ENCODE measurements at regions not wholly inside any gene's neighbourhood (a gene's known extent, or its start where the extent isn't known, plus 50 kb on each side); places are given as distances from the start of the nearest gene placed in this dataset.

DNA sequence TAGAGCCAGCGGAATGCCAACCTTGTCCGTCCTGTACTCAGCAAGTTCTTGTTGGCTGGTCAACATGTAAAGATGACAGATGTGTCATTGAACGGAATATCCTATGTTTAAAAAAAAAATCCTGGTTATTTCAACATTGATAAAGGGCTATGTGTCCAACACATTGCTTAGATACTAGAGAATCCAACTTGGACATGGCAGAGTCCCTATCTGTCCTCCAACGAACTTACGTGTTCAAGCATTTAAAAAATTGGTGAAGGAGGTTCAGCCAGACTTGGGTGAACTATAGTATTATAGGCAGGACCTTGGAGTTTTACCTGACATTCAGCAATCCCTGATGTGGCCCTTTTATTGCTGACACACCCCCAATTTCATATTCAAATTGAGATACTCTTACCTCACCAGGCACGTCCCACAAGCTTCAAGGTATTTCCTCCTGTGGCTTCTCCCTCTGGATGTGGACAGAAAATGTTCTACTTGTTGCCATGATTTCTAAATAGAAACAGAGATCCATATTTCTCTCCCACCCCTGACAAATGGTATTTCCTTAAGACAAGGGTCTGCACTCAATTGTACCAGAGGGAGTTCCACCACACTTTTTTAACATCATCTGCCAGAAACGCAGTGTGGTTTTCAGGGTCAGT, 207.7 kb upstream of the TPM1 start:
- Mint-ChIP-seq H3K4me1 (ENCODE audit: insufficient read depth, unreplicated experiment) (peaks cover 8% of the 10 kb centered on the region), H3K36me3 (ENCODE audit: insufficient read depth, unreplicated experiment) (peaks cover 5% of the 10 kb centered on the region), H3K27me3 (ENCODE audit: insufficient read depth, unreplicated experiment) (no peaks in the 10 kb centered on the region), H3K27ac (ENCODE audit: low read depth, unreplicated experiment) (no peak overlapping the region), H3K9me3 (ENCODE audit: unreplicated experiment) (no peaks in the 10 kb centered on the region), H3K4me3 (ENCODE audit: unreplicated experiment) (no peak overlapping the region)
- TF ChIP-seq, protein P1, sequence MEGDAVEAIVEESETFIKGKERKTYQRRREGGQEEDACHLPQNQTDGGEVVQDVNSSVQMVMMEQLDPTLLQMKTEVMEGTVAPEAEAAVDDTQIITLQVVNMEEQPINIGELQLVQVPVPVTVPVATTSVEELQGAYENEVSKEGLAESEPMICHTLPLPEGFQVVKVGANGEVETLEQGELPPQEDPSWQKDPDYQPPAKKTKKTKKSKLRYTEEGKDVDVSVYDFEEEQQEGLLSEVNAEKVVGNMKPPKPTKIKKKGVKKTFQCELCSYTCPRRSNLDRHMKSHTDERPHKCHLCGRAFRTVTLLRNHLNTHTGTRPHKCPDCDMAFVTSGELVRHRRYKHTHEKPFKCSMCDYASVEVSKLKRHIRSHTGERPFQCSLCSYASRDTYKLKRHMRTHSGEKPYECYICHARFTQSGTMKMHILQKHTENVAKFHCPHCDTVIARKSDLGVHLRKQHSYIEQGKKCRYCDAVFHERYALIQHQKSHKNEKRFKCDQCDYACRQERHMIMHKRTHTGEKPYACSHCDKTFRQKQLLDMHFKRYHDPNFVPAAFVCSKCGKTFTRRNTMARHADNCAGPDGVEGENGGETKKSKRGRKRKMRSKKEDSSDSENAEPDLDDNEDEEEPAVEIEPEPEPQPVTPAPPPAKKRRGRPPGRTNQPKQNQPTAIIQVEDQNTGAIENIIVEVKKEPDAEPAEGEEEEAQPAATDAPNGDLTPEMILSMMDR (IDR thresholded peaks at IDR 0.05; ENCODE audit: unreplicated experiment): no peak
- intact Hi-C loops (cut with micrococcal nuclease): no loop called here
- POLR2A ChIA-PET: interaction anchor here (0.6 kb wide), 1 partner anchor 173 kb away, joined by 3 read pairs; no protein-coding TSS in a partner anchor
- CTCF ChIA-PET: no interaction called here
- BruUV-seq (replicated peaks): no TSS peak
- no peak for DNase-seq (ENCODE audit: unreplicated experiment)

DNA sequence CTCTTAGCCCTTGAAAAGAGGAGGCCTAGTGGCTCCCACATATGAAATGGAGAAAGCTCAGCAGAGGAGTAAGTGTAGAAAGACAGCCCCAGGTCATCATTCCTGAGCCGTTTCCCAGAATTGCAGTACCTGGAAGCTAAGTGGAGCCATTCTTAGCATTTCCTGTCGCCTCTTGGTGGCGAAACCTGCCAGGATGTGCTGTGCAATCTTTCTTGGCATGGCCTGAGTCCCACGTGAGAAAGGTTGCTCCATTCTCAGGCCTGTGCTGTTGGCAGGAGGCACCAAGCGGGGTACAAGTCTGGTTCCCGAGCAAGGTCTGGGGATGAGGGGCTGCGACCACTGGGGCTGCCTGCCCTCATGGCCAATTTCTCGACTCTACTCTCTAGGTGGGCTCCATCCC, 207.2 kb upstream of the TPM1 start:
- DNase-seq (ENCODE audit: unreplicated experiment): peak; percentile 91
- H3K9me3 Mint-ChIP-seq (ENCODE audit: unreplicated experiment): no peaks in the 10 kb centered on the region
- no peak overlapping the region for H3K27ac Mint-ChIP-seq (ENCODE audit: low read depth, unreplicated experiment)
- no peaks in the 10 kb centered on the region for H3K27me3 Mint-ChIP-seq (ENCODE audit: insufficient read depth, unreplicated experiment)
- no peak overlapping the region for H3K4me3 Mint-ChIP-seq (ENCODE audit: unreplicated experiment)
- intact Hi-C loops (cut with micrococcal nuclease): no loop called here
- ChIA-PET CTCF (no interaction called here), POLR2A (interaction anchor here (0.6 kb wide), 1 partner anchor 173 kb away, joined by 3 read pairs; no protein-coding TSS in a partner anchor)
- no TSS peak for BruUV-seq (replicated peaks)
- peaks cover 5% of the 10 kb centered on the region for H3K36me3 Mint-ChIP-seq (ENCODE audit: insufficient read depth, unreplicated experiment)
- TF ChIP-seq, protein P1 (IDR thresholded peaks at IDR 0.05; ENCODE audit: unreplicated experiment): no peak
- peaks cover 8% of the 10 kb centered on the region for H3K4me1 Mint-ChIP-seq (ENCODE audit: insufficient read depth, unreplicated experiment)

DNA sequence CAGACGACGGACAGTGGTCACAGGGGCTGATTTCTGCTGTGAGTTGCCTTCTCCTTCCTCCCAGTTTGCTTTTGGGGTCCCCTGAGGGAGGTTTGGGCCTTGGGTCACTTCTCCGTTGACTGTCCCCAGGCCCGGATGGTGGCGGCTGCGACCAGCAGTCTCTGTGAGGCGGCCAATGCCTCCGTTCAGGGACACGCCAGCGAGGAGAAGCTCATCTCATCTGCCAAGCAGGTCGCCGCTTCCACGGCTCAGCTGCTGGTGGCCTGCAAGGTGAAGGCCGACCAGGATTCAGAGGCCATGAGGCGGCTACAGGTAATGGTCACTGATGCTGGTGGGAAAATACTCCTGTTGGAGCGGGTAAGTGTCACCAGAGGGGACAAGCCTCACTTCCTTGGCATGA, 206.8 kb upstream of the TPM1 start:
- ChIA-PET POLR2A (no interaction called here), CTCF (no interaction called here)
- TF ChIP-seq, protein P1 (IDR thresholded peaks at IDR 0.05; ENCODE audit: unreplicated experiment): no peak
- Mint-ChIP-seq H3K36me3 (ENCODE audit: insufficient read depth, unreplicated experiment) (peaks cover 5% of the 10 kb centered on the region), H3K4me1 (ENCODE audit: insufficient read depth, unreplicated experiment) (peaks cover 8% of the 10 kb centered on the region), H3K27ac (ENCODE audit: low read depth, unreplicated experiment) (no peak overlapping the region), H3K9me3 (ENCODE audit: unreplicated experiment) (no peaks in the 10 kb centered on the region), H3K4me3 (ENCODE audit: unreplicated experiment) (no peak overlapping the region), H3K27me3 (ENCODE audit: insufficient read depth, unreplicated experiment) (no peaks in the 10 kb centered on the region)
- intact Hi-C loops (cut with micrococcal nuclease): no loop called here
- no TSS peak for BruUV-seq (replicated peaks)
- no peak for DNase-seq (ENCODE audit: unreplicated experiment)

DNA sequence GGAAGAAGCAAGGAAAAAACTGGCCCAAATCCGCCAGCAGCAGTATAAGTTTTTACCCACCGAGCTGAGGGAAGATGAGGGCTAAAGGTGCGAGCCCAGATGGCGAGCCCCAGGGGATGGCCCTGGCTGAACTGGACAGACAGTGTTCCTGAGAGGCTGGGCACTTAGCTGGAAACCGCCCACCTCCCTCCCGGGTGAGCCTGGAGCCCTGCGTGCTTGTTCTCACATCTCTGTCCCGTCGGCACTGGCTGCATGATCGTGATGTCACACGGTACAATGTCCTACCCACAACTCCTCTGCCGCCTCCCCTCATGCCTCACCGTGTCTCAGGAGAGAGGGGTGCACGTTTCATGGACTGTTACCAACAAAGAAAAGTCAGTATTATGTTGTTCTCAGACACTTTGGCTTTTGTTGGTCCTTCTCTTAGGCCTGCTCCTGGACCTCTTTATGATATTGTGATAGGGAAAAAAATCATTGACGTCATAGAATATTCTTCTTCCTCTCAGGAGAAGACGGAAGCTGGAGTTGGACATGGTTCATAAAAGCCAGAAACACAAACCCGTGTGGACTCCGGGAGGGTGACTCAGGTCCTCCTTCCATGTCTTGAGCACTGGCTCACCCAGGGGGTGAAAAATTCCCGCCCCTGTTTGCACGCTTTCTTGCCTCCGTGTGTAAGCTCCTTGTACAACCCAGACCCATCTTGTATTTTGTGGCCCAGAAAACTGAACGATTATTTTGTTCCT, 201.8 kb upstream of the TPM1 start:
- POLR2A ChIA-PET: interaction anchor here (0.6 to 1.3 kb wide), 2 partner anchors 10 to 208 kb away, joined by 3 to 5 read pairs; no protein-coding TSS in a partner anchor
- Mint-ChIP-seq H3K36me3 (ENCODE audit: insufficient read depth, unreplicated experiment) (no peaks in the 10 kb centered on the region), H3K27ac (ENCODE audit: low read depth, unreplicated experiment) (no peak overlapping the region), H3K27me3 (ENCODE audit: insufficient read depth, unreplicated experiment) (no peaks in the 10 kb centered on the region), H3K4me3 (ENCODE audit: unreplicated experiment) (no peak overlapping the region), H3K4me1 (ENCODE audit: insufficient read depth, unreplicated experiment) (no peaks in the 10 kb centered on the region), H3K9me3 (ENCODE audit: unreplicated experiment) (no peaks in the 10 kb centered on the region)
- no peak for DNase-seq (ENCODE audit: unreplicated experiment)
- intact Hi-C loops (cut with micrococcal nuclease): no loop called here
- TF ChIP-seq, protein P1 (IDR thresholded peaks at IDR 0.05; ENCODE audit: unreplicated experiment): no peak
- BruUV-seq (replicated peaks): no TSS peak
- CTCF ChIA-PET: interaction anchor here (0.6 to 0.9 kb wide), 2 partner anchors 67 to 198 kb away, joined by 3 read pairs; no protein-coding TSS in a partner anchor
